A549 (cell line): ENCODE measurements at regions not wholly inside any gene's neighbourhood (a gene's known extent, or its start where the extent isn't known, plus 50 kb on each side); places are given as distances from the start of the nearest gene placed in this dataset.

Experiments
- ATAC-seq, 2 experiments: fragments of 200-7000 bp in 1 of 2; fragments of >200 bp in 1 of 2; cut with Nextera tagmentation in 1 of 2; cut with Tn5 transposase in 1 of 2; 3 replicates each; pipeline versions ENCODE4 v1.8.0 to v1.9.1; 2018 to 2020; ENCODE audit warnings: mild to moderate bottlenecking in 1 of 2, moderate library complexity in 1 of 2
- CTCF ChIA-PET: fragments of 300-600 bp; sonication (Branson Sonifier 250); formaldehyde crosslinking; extraction: SDS; loops from one replicate; lab custom pipeline; 2021; ENCODE audit warnings: antibody characterized with exemption, inconsistent platforms; lab: Yijun Ruan, JAX
- POLR2A ChIA-PET: fragments of 350-600 bp; formaldehyde crosslinking; extraction: SDS; loops from one replicate; lab custom pipeline; 2021; ENCODE audit warnings: antibody characterized with exemption, inconsistent platforms; lab: Yijun Ruan, JAX
- DNase-seq, 2 experiments: peaks; one replicate each; pipeline versions ENCODE4 v3.0.0 to v3.0.0-alpha.2; 2011 to 2016; ENCODE audit warnings: low read depth in 1 of 2, low spot score in 1 of 2
- FAIRE-seq: peaks from 2 replicates; lab custom pipeline; 2011; peaks lifted over from hg19 to GRCh38; lab: Jason Lieb, UNC
- H3K27ac ChIP-seq, 2 experiments: fragments of >200 bp; sonication (Bioruptor Twin); formaldehyde crosslinking; 3 replicates each; pipeline ENCODE4 v1.5.1; 2016 to 2017
- H3K4me1 ChIP-seq: fragments of >200 bp; sonication (Bioruptor Twin); formaldehyde crosslinking; 3 replicates; pipeline ENCODE4 v1.6.1; 2016
- H3K4me2 ChIP-seq: fragments of >200 bp; sonication (Bioruptor Twin); formaldehyde crosslinking; 3 replicates; pipeline ENCODE4 v1.6.1; 2016
- H3K4me3 ChIP-seq: fragments of >200 bp; sonication (Bioruptor Twin); formaldehyde crosslinking; 3 replicates; pipeline ENCODE4 v1.5.1; 2016
- H3K9me3 ChIP-seq: fragments of >200 bp; sonication (Bioruptor Twin); formaldehyde crosslinking; 3 replicates; pipeline ENCODE4 v1.6.1; 2016
- EHF ChIP-seq: fragments of 250-450 bp; sonication (Bioruptor Pico); IDR thresholded peaks from 2 replicates; pipeline ENCODE4 v1.5.0; 2020; ENCODE audit warnings: mild to moderate bottlenecking
- EHMT2 ChIP-seq: fragments of 200-600 bp; sonication (generic); IDR thresholded peaks from 2 replicates; pipeline ENCODE4 v1.6.1; 2016; ENCODE audit warnings: antibody characterized with exemption, low read depth, mild to moderate bottlenecking, moderate library complexity
- ESRRA ChIP-seq: fragments of 150-350 bp; IDR thresholded peaks from 2 replicates; pipeline ENCODE4 v1.6.1; 2014; ENCODE audit warnings: mild to moderate bottlenecking, low read length, borderline replicate concordance
- FOSL2 ChIP-seq, 2 experiments: fragments of 450-650 bp in 1 of 2; fragments of >200 bp in 1 of 2; sonication (Bioruptor Twin) in 1 of 2; formaldehyde crosslinking; IDR thresholded peaks; 2 replicates each; pipeline versions ENCODE4 v1.5.0 to v1.6.1; 2016 to 2020; ENCODE audit warnings: mild to moderate bottlenecking in 1 of 2, moderate library complexity in 1 of 2
- HOXB13 ChIP-seq: fragments of 250-450 bp; sonication (Bioruptor Pico); IDR thresholded peaks from 2 replicates; pipeline ENCODE4 v1.5.0; 2020; ENCODE audit warnings: low read depth, mild to moderate bottlenecking, moderate library complexity
- HOXB5 ChIP-seq: fragments of 250-450 bp; sonication (Bioruptor Pico); IDR thresholded peaks from 2 replicates; pipeline ENCODE4 v1.5.0; 2020; ENCODE audit warnings: mild to moderate bottlenecking, moderate library complexity
- JUNB ChIP-seq: fragments of >200 bp; sonication (Bioruptor Twin); formaldehyde crosslinking; IDR thresholded peaks from 2 replicates; pipeline ENCODE4 v1.6.1; 2016
- KDM1A ChIP-seq: fragments of 200-600 bp; sonication (generic); IDR thresholded peaks from 2 replicates; pipeline ENCODE4 v1.6.1; 2016; ENCODE audit warnings: low read depth, mild to moderate bottlenecking
- KDM5A ChIP-seq: fragments of 200-600 bp; sonication (generic); IDR thresholded peaks from 2 replicates; pipeline ENCODE4 v1.6.1; 2016; ENCODE audit warnings: antibody characterized with exemption, mild to moderate bottlenecking
- MAFK ChIP-seq: fragments of 450-650 bp; IDR thresholded peaks from 2 replicates; pipeline ENCODE4 v1.6.1; 2014; ENCODE audit not compliant: partially characterized antibody
- NFE2L2 ChIP-seq: fragments of 150-350 bp; conservative IDR thresholded peaks from 2 replicates; pipeline ENCODE4 v1.6.1; 2014; ENCODE audit warnings: low read length
- NR3C1 ChIP-seq: fragments of >200 bp; sonication (Bioruptor Twin); formaldehyde crosslinking; IDR thresholded peaks from 3 replicates; pipeline ENCODE4 v1.6.1; 2017
- POLR2A ChIP-seq: IDR thresholded peaks from 2 replicates; pipeline ENCODE4 v1.6.1; 2012; ENCODE audit warnings: mild to moderate bottlenecking, low read length
- RCOR1 ChIP-seq: fragments of 150-350 bp; IDR thresholded peaks from 2 replicates; pipeline ENCODE4 v1.6.1; 2014; ENCODE audit warnings: antibody characterized with exemption, low read length, low read depth
- RFX5 ChIP-seq: fragments of 450-650 bp; IDR thresholded peaks from 2 replicates; pipeline ENCODE4 v1.7.1; 2014; ENCODE audit warnings: antibody characterized with exemption, mild to moderate bottlenecking, moderate library complexity
- RNF2 ChIP-seq: fragments of 200-600 bp; sonication (generic); IDR thresholded peaks from 2 replicates; pipeline ENCODE4 v1.6.1; 2016; ENCODE audit warnings: low read depth, mild to moderate bottlenecking, antibody characterized with exemption, moderate library complexity, borderline replicate concordance
- TP53 ChIP-seq: fragments of 250-450 bp; sonication (Bioruptor Pico); IDR thresholded peaks from 2 replicates; pipeline ENCODE4 v1.5.0; 2021; ENCODE audit warnings: mild to moderate bottlenecking, moderate library complexity
- ZNF302 ChIP-seq: fragments of 250-450 bp; sonication (Bioruptor Pico); IDR thresholded peaks from 2 replicates; pipeline ENCODE4 v1.9.0; 2021; ENCODE audit warnings: inconsistent platforms, mild to moderate bottlenecking, moderate library complexity
- ZSCAN20 ChIP-seq: fragments of 250-450 bp; sonication (Bioruptor Pico); IDR thresholded peaks from 2 replicates; pipeline ENCODE4 v1.8.0; 2022; ENCODE audit warnings: mild to moderate bottlenecking, moderate library complexity
- WGBS: methylation state at CpG from one replicate; pipeline ENCODE4 v1.1.6; 2017; ENCODE audit errors: missing lambda C conversion rate; 5-methylcytosine and 5-hydroxymethylcytosine counted together
- TF ChIP-seq, protein P1 (sequence below): fragments of >200 bp; sonication (Bioruptor Twin); formaldehyde crosslinking; IDR thresholded peaks from 3 replicates; pipeline ENCODE4 v1.5.1; 2016
- TF ChIP-seq, protein P2 (sequence below): IDR thresholded peaks from 2 replicates; pipeline ENCODE4 v1.6.1; 2012
- TF ChIP-seq, protein P3 (sequence below): fragments of 200-600 bp; sonication (generic); IDR thresholded peaks from 2 replicates; pipeline ENCODE4 v1.6.1; 2016; ENCODE audit warnings: antibody characterized with exemption, mild to moderate bottlenecking, moderate library complexity

DNA sequence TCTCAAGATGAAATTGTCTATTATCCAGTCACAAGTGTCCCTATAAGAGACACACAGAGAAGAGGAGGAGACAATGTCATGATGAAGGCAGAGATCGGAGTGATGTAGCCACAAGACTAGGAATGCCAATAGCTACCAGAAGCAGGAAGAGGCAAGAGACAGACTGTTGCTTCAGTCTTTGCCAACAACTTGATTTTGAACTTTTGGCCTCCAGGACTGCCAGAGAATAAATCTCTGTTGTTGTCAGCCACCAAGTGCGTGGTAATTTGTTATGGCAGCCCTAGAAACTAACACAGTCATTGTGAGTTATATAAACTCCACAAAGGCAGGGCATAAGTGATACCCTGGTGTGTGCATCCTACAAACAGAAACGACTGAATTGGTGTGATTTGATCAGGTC, 517.0 kb downstream of the BTBD3 start:
- no peaks in the 10 kb centered on the region for H3K4me1 ChIP-seq
- no peak for FAIRE-seq

DNA sequence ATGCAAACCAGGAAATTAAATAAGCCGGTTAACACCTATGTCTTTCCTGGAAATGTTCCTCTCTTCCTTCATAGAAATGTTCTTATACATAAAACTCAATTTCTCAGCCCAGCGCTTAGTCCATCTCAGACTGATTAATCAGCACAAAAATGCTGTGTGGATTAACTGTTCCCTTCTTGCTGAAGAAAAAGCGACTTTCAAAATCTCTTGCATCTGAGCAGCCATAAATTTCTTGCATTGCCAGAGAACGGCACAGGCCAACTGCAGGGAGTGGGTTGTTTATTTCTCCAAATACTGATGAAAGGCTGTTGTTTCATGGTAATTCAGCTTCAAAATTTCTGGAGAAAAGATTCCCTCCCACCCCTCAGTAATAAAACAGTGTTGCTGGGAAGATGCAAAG, 517.6 kb downstream of the BTBD3 start:
- no peak for DNase-seq
- POLR2A ChIA-PET, result no interaction called here
- Histone ChIP-seq H3K4me3 (no peak overlapping the region), H3K4me2 (no peak overlapping the region), H3K27ac (no peak overlapping the region), H3K4me1 (no peaks in the 10 kb centered on the region), H3K9me3 (no peaks in the 10 kb centered on the region)
- FAIRE-seq, result no peak
- ATAC-seq, result no peak
- TF ChIP-seq RCOR1 (no peak), FOSL2 (IDR thresholded peaks at IDR 0.05) (no peak), FOSL2 (CRISPR knock-in tag; IDR thresholded peaks at IDR 0.05) (no peak), TP53 (CRISPR knock-in tag) (no peak), NFE2L2 (no peak), EHF (CRISPR knock-in tag) (no peak), ZSCAN20 (CRISPR knock-in tag) (no peak), JUNB (no peak), RFX5 (no peak), RNF2 (no peak), MAFK (no peak), POLR2A (no peak)
- TF ChIP-seq, protein P1, sequence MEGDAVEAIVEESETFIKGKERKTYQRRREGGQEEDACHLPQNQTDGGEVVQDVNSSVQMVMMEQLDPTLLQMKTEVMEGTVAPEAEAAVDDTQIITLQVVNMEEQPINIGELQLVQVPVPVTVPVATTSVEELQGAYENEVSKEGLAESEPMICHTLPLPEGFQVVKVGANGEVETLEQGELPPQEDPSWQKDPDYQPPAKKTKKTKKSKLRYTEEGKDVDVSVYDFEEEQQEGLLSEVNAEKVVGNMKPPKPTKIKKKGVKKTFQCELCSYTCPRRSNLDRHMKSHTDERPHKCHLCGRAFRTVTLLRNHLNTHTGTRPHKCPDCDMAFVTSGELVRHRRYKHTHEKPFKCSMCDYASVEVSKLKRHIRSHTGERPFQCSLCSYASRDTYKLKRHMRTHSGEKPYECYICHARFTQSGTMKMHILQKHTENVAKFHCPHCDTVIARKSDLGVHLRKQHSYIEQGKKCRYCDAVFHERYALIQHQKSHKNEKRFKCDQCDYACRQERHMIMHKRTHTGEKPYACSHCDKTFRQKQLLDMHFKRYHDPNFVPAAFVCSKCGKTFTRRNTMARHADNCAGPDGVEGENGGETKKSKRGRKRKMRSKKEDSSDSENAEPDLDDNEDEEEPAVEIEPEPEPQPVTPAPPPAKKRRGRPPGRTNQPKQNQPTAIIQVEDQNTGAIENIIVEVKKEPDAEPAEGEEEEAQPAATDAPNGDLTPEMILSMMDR, result no peak
- TF ChIP-seq, protein P2, sequence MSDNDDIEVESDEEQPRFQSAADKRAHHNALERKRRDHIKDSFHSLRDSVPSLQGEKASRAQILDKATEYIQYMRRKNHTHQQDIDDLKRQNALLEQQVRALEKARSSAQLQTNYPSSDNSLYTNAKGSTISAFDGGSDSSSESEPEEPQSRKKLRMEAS, result no peak
- CTCF ChIA-PET, result no interaction called here
- WGBS, result 16% methylated on average over 4 of the region's 4 CpGs

More for the DNA sequence above, 517.0 kb downstream of the BTBD3 start:
- Histone ChIP-seq H3K4me3 (no peak overlapping the region), H3K9me3 (no peaks in the 10 kb centered on the region), H3K4me2 (no peak overlapping the region), H3K27ac (no peak overlapping the region)
- POLR2A ChIA-PET, result no interaction called here
- TF ChIP-seq ESRRA, result no peak
- TF ChIP-seq NR3C1, result no peak
- no peak for DNase-seq
- WGBS, result 1% methylated on average over 3 of the region's 3 CpGs
- CTCF ChIA-PET, result no interaction called here
- no peak for ATAC-seq

DNA sequence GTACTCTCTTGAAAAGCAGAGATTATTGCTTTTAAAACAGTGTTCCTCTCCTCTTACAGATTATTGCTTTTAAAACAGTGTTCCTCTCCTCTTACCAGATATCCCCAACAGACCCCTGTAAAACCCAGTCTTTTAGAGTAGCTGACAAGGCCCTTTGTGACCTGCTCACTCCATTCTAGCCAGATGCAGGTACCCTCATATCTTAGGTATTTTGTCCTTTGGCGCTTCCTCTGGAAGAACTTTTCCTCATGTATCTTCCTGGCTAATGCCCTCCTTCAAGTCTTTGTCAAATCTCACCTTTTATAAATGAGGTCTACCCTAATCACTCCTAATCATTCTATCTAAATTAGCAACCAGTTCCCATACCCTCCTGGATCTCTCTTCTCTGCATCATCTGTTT, 536.0 kb downstream of the BTBD3 start:
- no peak for TF ChIP-seq HOXB13 (CRISPR knock-in tag)
- TF ChIP-seq, all 56 proteins: peak for 0
- WGBS, result 0% methylated on average over 1 of the region's 1 CpG
- H3K4me1 ChIP-seq, result no peaks in the 10 kb centered on the region
- no peak overlapping the region for H3K4me2 ChIP-seq
- CTCF ChIA-PET, result no interaction called here
- no peak for ATAC-seq
- no peak for DNase-seq
- FAIRE-seq, result no peak
- H3K27ac ChIP-seq, result no peak overlapping the region
- POLR2A ChIA-PET, result no interaction called here
- no peak overlapping the region for H3K4me3 ChIP-seq
- no peaks in the 10 kb centered on the region for H3K9me3 ChIP-seq

DNA sequence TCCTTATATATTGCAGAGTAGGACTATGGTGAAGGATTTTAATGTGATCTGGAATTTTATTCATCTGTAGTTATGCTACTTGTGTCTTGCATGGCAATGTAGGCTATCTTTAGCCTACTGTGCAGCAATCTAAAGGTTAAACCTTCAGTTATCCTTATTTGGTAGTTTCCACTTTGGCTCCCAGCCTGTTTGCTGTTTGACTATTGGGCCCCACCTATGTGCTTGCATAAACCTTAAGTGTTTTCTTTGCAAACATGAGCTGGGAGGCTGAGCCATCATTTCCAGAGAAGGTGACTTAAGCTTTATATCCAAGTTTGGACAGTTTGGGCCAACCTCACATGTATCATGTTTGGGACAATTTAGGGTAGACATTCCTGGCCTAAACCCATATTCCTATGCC, 537.5 kb downstream of the BTBD3 start:
- TF ChIP-seq RNF2 (no peak), ZNF302 (CRISPR knock-in tag) (no peak), HOXB5 (CRISPR knock-in tag) (no peak), KDM5A (no peak), EHMT2 (no peak), KDM1A (no peak)
- TF ChIP-seq, protein P3, sequence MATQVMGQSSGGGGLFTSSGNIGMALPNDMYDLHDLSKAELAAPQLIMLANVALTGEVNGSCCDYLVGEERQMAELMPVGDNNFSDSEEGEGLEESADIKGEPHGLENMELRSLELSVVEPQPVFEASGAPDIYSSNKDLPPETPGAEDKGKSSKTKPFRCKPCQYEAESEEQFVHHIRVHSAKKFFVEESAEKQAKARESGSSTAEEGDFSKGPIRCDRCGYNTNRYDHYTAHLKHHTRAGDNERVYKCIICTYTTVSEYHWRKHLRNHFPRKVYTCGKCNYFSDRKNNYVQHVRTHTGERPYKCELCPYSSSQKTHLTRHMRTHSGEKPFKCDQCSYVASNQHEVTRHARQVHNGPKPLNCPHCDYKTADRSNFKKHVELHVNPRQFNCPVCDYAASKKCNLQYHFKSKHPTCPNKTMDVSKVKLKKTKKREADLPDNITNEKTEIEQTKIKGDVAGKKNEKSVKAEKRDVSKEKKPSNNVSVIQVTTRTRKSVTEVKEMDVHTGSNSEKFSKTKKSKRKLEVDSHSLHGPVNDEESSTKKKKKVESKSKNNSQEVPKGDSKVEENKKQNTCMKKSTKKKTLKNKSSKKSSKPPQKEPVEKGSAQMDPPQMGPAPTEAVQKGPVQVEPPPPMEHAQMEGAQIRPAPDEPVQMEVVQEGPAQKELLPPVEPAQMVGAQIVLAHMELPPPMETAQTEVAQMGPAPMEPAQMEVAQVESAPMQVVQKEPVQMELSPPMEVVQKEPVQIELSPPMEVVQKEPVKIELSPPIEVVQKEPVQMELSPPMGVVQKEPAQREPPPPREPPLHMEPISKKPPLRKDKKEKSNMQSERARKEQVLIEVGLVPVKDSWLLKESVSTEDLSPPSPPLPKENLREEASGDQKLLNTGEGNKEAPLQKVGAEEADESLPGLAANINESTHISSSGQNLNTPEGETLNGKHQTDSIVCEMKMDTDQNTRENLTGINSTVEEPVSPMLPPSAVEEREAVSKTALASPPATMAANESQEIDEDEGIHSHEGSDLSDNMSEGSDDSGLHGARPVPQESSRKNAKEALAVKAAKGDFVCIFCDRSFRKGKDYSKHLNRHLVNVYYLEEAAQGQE, result no peak
- POLR2A ChIA-PET, result no interaction called here
- CTCF ChIA-PET, result interaction anchor here (1.0 kb wide), 1 partner anchor 13 kb away, joined by 3 read pairs; no protein-coding TSS in a partner anchor
- Histone ChIP-seq H3K9me3 (no peaks in the 10 kb centered on the region), H3K4me2 (no peak overlapping the region), H3K4me1 (no peaks in the 10 kb centered on the region), H3K4me3 (no peak overlapping the region), H3K27ac (no peak overlapping the region)
- DNase-seq, result no peak
- FAIRE-seq, result no peak
- no peak for ATAC-seq
